ENCODE measurements at regions not wholly inside any gene's neighbourhood (a gene's known extent, or its start where the extent isn't known, plus 50 kb on each side); places are given as distances from the start of the nearest gene placed in this dataset.

DNA sequence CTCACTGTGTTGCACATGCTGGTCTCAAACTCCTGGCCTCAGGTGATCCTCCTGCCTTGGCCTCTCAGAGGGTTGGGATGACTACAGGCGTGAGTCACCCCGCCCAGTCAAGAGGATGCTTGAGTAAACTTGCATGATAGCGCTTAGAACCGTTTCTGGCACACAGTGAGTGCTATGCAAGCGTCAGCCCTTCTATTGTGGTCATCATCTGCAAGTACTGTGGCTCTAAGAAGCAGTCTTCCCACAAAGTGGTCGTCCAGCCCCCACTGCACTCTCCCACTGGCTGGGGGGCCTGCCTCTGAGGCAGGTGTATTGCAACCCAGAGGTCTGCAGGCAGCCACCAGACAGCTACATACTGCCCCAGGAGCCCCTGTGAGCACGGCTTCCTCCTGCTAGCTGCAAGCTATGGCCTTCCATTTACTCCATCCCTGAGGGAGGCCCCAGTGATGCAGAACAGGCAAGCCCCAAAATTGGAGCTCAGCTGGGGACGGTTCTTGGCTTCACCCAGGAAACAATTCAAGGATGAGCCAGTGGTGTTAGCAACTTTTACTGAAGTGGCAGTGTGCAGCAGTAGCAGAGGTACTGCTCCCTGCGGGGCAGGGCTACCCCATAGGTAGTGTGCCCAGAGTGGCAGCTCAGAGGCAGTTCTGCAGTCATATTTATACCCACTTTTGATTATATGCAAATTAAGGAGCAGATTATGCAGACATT lies 95.4 kb downstream of the LSM3 start:
- DNase-seq, result no peak

DNA sequence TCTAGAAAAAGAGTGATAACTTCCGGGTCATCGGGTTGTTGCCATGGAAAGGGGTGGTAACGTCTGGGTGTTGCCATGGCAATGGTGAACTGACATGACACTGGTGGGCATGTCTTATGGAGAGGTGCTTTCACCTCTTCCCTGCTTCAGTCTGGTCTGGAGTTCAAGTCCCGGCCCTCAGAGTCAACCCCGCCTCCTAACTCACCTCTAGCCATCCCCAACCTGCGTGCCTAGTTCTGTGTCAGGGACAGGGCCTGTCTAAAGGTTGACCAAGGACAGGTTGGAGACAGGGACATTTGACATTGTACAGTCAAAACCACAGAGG lies 96.0 kb downstream of the LSM3 start:
- no peak for DNase-seq

DNA sequence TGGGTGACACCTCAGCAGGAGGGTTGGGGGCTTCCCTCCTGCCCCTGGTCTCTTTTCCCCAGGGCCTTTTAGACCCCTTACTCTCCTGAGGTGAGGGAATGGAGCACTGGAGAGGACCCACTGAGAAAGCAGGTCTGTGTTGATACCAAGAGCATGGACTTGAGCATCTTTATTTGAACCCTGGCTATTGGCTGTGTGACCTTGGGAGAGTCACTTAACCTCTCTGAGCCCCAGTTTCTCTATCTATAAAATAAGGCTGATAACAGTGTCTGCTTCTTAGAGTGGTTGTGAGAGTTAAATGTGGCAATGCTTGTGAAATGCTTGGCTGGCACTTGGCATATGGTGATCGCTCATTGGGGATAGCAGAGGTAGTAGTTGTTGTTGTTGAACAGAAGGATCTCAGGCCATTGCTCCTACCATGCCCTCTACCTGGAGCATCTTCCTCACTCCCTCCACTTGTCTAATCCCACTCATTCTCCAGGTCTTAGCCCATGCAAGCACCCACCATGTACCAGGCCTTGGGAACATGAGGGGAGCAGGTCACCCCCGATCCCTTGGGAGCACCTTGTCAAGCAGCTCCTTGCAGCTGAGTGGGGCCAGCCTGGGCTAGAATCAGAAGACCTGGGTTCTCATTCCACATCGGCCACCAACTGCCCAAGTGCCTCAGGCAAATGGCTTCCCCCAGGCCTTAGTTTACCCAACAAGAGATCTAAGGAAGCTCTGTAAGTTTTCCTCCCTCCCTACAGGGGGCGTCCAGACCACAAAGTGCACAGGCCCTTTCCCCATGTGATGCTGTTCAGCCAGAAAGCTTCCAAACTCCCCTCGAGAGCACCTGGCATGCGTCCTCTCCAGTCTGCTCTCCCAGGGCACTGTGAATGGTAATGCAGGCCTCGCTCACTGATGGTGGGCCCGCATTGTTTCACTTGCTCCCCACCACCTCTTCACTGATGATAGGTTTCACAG lies 96.7 kb downstream of the LSM3 start:
- no peak for DNase-seq

DNA sequence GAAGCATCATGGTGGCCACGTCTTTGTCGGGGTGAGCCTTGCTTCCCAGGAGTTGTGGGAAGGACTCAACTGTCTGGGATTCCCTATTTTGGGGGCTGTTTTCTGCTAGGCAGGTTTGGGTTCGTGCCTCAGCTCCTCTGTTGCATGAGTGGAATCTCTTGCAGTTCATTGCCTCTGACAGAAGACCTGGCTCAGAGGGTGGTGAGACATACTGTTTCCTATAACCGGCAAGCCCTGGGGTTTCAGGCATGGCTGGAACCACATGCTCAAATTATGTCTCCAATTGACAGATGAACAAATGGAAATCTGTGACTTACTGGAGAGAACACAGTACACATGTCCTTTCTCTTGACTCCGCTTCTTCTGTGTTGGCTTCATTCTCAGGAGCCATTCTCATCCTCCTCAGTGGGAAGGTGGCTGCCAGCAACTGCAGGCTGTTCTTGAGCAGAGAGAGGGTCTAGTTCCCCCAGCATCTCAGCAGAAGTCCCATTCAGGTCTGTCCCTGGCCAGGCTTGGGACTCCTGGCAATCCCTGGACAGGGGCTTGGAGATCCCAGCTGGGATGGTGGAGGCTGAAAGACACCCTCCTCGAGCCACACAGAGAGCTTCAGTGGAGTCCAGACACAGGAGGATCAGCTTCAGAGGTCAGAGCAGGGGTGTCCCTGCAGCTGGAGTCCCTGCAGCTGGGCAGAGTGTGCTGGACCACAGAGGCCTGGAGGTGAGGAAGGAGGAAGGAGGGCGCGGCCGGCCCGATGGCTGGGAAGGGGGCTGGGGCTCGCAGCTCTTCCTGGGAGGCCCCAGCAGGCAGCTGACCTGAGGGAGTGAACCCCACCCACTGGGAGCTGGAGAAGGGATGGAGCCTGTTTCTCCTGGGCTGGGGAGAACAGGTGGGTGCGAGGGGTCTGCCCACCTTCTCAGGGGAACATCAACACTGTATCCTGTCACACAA lies 97.6 kb downstream of the LSM3 start:
- no peak for DNase-seq

DNA sequence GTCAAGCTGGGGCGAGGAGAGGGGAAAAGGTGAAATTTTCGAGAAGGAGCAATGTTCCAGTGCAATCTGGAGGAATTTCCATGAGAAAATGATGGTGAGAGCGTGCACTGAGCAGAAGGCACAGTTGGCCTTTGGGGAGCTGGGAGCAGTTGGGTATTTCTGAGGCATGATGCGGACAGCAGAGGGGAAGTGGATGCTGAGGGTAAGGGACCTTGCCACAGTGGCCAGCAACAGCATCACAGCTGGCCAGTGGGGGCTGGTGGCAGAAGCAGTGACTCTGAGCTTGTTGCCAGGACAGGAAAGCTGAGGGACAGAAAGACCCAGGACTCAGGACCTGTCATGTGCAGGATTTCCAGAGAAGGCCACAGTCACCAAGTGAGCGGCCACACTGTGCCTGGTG lies 98.9 kb downstream of the LSM3 start:
- no peak for DNase-seq

DNA sequence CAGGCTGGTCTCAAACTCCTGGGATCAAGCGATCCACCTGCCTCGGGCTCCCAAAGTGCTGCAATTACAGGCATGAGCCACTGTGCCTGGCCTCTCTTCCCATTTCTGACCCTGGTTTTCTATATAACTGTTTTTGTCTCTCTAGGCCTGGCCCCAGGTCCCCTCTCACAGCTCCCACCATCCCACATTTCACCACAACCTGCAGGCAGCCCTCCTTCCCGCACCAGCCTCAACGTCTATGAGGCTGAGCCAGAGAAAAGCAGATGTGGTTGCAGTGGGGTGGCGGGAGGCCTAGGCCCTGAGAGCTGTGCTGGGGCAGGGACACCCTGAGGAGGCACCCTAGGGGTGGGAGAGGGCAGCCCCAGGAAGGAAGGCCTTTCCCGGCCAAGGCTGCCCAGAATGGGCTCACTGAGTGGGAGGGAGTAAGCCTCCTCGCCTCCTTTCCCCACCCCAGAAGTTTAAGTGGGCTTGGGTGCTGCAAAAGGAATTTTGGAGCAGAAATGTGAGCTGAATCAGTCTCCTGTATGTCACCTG lies 99.7 kb downstream of the LSM3 start:
- no peak for DNase-seq

DNA sequence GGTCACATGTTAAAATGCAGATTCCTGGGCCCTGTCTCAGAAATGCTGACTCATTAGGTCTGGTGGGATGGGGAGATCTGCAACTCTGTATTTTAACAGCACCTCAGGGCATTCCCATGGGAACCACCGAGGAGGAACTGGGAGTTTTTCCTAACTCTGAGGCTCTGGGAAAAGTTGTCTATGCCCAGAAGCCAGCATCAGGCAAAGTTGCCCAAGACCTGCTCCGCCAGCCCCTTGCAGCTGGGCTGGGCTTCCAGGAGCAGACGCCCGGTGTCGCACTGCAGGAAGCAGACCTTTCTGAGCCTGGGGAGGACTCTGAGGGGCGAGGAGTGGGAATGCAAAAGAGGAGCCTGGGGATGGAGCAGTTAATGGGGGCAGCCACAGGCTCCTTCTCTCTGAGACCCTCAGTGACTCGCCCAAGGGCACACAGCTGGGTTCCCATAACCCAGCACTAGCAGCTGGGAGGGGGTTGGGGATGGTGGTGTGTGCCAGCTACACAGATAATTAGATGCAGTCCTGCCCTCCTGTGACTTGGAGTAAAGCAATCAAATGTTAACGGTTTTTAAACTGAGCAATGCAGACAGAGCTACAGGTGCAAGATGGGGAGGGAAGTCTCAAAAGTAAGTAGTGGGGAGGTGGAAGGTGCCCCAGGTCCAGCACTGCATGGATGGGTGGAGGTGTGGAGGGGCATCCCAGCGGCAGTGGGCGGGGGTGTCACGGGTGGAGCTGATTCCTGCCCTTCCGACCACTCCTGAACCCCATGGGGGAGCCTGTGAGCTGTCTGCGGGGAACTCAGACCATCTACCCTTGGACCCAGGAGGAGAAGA lies 100.4 kb downstream of the LSM3 start:
- DNase-seq, result no peak

DNA sequence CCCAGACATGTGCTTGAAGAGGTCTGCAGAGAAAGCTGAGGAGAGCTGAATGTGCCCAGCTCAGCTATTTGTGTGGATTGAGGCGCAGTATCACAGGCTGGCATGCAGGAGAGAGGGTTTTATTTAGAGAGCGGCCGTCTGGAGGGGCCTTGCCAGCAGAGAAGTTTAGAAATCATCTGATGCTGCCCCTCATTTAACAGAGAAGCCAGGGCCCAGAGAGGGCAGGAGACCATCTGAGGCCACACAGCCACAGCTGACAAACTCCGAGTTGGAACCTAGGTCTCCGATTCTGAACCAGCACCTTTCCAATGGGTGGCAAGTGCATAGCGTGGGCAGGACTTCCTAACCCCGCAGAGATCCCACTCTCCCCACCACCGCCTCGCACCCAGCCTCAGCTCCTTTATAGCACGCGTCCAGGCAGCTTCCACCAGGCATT lies 101.0 kb downstream of the LSM3 start:
- DNase-seq, result no peak

DNA sequence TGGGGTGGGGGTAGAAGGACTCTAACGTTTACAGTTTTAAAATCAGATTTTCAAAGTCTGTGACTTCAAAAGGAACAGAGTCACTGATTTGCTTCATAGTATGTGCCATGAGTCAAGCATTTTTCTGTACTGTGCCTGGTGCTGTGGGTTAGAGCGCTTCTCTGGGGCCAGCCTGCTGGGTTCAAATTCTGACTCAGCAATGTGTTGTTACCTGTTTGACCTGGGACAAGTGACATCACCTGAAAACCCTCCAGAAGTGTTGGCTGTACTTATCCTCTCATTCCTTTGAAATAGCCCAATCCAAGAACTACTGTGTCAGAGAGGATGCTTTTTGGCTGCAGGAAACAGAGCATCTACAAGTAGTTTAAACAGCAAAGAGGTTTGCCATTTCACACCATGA lies 101.7 kb downstream of the LSM3 start:
- DNase-seq, result no peak

DNA sequence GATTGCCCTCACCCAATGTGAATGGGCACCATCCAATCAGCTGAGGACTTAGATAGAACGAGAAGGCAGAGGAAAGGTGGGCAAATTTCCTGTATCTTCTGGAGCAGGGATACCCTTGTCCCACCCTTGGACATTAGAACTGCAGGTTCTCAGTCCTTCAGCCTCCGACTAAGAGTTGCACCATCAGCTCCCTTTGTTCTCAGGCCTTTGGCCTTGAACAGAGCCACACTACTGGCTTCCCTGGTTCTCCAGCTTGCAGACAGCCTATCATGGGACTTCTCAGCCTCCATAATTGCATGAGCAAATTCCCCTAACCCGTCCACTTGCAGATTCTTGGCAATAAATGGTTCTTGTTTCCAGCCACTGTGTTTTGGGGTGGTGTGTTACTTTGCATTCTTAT lies 102.4 kb downstream of the LSM3 start:
- DNase-seq, result no peak

DNA sequence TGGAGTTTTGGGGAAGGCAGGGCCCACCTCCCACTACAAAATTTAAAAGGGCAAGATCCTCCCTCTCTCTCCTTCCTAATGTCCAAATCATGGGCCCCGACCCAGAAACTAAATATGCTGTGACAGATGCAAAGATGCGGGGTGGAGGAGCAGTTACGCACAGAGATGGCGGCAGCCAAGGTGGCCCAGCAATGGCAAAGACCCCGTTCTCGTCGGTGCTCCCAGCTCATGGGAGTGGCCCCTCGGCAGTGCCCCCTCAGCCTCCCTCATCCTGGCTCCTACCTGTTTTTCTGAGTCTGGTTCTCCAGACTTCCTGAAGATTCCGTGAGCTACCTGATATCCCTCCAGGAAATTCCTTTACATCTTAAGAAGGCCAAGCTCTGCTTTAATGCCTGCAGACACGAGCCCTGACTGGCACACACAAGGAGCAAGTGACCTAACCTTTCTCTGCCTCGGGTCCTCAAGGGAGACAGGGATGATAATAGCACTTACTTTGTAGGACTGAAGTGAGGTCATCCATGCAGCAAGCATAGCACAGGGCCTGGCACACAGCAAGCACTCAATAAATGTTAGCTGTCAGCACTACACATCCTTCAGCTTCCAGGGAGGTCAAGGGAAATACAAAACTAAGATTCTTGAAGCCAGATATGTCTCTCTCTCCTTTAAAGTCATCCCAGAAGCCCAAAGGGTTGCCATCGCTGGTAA lies 103.5 kb downstream of the LSM3 start:
- DNase-seq, result no peak

DNA sequence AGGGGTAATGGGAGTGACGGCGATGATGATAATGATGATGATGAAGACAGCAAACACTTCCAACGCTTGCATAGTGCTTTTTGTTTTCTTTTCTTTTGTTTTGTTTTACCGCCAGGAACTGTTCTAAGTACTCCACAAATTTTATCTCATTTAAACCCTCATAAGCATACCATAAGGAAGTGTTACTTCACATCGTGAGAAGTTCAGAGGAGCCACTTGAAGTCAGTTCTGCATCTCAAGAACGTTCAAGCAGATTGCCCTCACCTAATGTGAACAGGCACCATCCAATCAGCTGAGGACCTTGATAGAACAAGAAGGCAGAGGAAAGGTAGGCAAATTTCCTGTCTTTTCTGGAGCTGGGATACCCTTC lies 104.1 kb downstream of the LSM3 start:
- DNase-seq, result no peak

DNA sequence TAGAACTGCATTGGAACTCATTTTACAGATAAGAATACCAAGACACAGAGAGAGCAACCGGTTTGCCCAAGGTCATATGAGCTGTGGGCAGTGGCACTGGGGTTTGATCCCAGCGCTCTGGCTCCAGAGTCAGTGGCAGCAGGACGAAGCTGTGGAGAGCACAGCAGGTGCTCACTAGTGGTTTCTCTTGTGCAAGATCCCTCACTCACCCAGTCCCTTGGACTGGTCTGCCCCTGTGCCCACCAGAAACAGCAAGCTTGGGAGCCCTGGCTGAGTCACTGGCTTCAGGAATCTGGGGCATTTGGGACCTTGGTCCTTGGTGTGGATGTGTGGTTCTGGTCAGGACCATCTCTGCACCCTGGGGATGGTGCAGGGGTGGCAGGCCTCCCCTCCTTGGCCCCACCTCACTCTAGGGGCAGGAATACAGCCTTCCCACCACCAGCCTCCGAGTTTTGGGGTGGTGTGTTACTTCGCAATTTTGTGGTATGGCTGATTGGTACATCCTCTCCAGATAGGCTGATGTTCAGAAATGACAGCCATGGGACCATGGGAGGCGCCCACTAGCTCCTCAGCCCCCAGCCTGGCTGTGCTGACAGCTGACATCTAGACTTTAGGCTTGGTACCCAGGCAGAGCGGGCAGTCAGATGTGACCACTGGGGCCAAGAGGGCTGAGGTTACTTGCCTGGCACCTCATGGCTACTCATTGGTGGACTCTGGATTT lies 104.6 kb downstream of the LSM3 start:
- no peak for DNase-seq

DNA sequence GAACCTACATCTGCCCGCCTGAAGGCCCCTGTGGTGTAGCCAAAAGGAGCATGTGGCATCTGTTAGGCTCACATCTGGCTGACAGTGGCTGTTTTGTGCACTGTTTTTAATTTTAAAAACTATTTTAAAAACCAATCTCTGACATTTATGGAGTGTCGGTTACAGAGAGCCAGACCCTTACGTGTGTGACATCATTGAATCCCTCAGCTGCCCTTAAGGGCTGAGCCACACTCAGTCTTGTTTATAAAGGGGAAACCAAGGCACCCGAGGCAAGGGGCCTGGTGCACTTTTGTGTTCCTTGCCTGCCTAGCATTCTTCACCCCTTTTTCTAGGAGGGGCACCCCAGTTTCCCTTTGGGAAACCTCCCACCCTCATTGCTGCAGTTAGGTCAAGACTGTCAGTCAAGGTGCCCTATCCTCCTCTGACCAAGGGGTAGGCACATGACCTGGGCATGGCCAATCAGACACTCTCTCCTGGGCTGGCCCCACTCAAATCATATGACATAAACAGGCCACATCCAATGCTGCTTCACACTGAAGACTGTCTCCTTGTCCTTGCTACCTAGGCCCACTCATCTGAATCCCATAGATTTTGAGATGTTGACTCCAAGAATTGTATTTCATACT lies 105.3 kb downstream of the LSM3 start:
- no peak for DNase-seq

DNA sequence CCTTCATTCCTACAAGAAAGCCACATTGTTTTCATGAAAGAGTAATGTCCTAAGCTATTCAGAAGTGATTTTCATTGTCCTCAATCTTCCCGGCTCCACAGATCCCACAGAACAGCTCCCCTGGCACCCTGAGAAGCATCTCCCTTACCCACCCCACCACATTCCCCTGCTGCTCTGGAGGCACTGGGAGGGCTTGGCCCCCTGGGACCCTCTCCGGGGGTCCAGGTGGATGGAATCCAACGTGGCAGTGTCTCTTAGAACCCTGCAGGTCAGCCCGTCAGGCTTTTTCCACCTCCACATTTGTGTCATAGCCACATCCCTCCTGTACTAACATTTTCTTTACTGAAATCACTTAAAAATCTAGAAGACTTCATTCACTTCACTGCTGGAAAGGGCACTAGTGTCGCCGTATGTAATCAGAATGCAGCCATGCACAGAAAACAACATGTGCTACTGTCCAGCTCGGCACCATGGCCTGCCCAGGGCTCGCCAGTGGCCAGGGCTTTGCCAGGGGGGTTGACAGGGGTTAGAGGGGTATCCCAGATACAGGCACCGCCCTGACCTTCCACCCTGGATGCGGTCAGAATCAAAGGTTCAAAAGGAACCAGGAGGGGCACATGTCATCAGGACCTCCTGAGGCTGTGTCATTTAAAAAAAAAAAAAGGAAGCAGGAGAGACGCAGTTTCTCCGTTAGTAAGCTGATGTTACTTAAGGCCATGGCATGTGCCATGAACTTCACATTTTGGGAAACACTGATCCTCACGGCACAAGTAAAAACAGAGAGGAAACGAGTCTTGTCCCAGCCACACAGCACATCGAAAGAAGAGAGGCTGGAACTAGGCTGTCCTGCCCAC lies 106.3 kb downstream of the LSM3 start:
- no peak for DNase-seq

DNA sequence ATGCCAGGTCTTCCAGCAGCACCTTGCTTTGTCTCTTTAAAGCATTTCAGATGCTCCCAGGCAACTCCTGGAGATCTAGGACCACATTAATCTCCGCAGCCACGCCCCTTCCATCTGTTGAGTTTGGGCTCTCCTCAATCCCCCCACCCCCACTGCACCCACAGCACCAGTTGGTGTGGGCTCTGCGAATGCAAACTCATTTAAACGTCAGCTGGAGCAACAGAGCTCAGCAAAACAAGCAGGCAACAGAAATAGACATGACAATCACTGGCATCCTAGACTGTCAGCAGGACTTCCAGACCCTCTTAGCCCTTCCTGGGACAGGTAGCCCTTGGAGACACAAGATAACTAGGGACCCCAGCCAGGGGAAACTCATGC lies 106.9 kb downstream of the LSM3 start:
- no peak for DNase-seq

DNA sequence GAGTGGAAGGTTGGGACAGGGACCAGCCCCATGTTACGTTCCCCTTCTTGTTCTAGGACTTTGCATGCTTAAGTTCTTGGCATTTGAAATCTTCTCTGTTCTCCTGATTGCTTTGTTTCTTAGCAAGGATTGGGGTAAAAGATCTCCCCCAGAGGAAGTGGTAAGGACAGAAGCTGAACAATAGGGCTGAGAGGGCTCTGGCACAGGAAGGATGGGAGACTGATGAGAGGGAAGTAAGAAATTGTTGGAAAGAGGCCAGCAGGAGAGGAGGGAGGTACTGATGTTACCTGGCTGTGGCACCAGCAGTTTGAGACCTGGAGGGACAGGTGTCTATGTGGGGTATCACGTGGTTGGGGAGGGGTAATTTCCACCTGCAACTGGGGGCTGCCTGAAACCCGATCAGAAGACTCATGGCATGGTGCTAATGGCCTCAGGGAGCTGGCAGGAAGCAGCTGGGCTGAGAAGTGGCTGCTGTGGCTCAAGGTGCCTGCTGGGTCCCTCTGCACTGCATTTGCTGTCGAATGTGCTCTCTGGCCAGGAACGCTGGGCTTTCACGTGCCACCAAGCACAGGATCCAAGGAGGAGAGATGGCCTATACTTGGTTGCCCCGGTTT lies 108.4 kb downstream of the LSM3 start:
- DNase-seq, result no peak

DNA sequence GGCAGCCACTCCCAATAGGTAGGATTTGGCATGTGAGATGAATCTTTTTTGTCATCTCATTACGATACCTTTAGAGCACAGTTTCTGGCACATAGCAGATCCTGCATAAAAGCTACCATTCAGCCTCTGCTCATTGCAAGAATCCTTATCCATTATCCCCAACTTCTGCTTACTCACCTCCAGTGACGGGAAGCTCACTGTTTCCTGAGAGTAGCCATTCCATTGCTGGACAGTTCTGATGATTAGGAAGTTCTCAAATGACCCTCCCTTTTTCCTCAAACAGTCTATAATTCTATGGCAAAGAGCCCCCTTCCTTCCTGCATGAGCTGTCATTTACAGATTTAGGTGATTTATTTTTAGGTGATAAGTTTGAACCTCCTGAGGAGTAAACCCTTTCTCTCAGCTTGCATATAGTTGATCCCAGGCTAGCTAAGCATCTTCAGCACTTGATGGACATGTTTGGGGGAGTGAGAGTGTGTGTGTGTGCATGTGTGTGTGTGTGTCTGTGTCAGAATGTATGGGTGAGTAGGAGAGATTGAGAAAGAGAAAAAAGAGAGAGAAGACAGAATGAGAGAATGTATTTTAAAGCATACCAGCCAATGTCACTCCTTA lies 109.7 kb downstream of the LSM3 start:
- no peak for DNase-seq

Data from effector CD4-positive, alpha-beta T cell (primary cell).